ENCODE measurements at regions not wholly inside any gene's neighbourhood (a gene's known extent, or its start where the extent isn't known, plus 50 kb on each side); places are given as distances from the start of the nearest gene placed in this dataset.

- no peak overlapping the region for H3K27ac ChIP-seq
- H3K36me3 ChIP-seq (replicated peaks): no peaks in the 10 kb centered on the region
- TF ChIP-seq, protein P1, sequence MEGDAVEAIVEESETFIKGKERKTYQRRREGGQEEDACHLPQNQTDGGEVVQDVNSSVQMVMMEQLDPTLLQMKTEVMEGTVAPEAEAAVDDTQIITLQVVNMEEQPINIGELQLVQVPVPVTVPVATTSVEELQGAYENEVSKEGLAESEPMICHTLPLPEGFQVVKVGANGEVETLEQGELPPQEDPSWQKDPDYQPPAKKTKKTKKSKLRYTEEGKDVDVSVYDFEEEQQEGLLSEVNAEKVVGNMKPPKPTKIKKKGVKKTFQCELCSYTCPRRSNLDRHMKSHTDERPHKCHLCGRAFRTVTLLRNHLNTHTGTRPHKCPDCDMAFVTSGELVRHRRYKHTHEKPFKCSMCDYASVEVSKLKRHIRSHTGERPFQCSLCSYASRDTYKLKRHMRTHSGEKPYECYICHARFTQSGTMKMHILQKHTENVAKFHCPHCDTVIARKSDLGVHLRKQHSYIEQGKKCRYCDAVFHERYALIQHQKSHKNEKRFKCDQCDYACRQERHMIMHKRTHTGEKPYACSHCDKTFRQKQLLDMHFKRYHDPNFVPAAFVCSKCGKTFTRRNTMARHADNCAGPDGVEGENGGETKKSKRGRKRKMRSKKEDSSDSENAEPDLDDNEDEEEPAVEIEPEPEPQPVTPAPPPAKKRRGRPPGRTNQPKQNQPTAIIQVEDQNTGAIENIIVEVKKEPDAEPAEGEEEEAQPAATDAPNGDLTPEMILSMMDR (IDR thresholded peaks at IDR 0.05; ENCODE audit: low read depth, low read length, missing control alignments): no peak
- peak; percentile 47 for DNase-seq
- H3K27me3 ChIP-seq (replicated peaks): no peaks in the 10 kb centered on the region
- in situ Hi-C loops (cut with HindIII; ENCODE audit: low pct_ligation_motif_present, low sequenced_read_pairs): no loop called here
- no peak overlapping the region for H3K4me3 ChIP-seq (ENCODE audit: low read depth, low read length)
Observed at GRCh38 chr18:44602380-44602779, 78.3 kb upstream of the SETBP1 start.

DNA sequence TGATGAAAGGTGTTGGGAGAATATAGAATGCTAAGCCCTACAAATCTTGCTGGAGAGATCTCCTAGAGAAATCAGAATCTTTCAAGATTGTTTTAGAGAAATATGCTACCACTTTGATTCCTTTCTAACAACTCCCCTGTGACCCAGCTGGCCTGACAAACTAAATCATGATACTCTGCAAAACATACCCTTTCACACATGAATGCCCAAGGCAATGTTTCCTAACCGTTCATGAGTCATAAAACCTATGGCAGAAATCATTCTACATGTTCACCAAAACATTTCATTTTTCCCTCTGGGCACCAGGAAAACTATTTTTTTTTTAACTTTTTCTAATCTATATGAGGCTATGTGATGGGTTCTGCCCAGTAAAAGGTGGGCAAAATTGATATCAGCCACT is 77.8 kb upstream of the SETBP1 start:
- no peaks in the 10 kb centered on the region for H3K27me3 ChIP-seq (replicated peaks)
- no peak overlapping the region for H3K4me3 ChIP-seq (ENCODE audit: low read depth, low read length)
- TF ChIP-seq, protein P1 (IDR thresholded peaks at IDR 0.05; ENCODE audit: low read depth, low read length, missing control alignments): no peak
- in situ Hi-C loops (cut with HindIII; ENCODE audit: low pct_ligation_motif_present, low sequenced_read_pairs): no loop called here
- no peak overlapping the region for H3K27ac ChIP-seq
- H3K36me3 ChIP-seq (replicated peaks): no peaks in the 10 kb centered on the region
- no peak for DNase-seq

DNA sequence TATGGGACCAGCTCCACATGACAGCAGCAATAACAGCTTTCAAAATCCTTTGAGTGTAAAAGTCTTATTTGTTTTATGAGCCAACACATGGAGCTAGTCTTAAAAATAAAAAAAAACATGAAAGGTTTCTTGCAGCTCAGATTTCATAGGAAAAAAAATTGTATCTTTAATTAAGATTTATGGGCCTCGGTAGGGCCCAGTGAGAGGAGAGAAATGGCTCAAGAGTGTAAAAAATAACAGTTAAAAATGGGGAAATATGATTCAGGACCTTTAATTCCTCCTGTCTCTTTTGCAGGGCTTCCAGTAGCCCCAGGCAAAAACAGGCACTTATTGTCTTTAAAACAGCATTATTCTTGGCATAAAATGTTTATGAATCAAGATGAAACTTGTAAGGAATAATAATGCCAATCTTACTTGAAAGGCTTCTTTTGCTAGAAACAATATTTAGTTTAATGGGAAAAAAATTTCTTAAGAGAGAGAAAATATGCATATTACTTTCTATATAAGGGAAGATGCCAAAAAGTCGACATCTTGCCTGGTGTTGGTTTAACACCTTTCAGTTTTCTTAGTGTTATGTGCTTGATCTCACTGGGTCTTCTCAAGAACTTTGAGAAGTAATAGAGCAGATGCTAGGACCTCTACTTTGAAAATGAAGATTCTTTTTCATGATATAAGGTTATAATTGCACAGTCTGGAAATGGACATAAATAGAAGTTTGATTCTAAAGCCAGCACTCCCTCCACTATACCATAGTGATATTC is 71.3 kb upstream of the SETBP1 start:
- no peak for DNase-seq
- no peaks in the 10 kb centered on the region for H3K27me3 ChIP-seq (replicated peaks)
- in situ Hi-C loops (cut with HindIII; ENCODE audit: low pct_ligation_motif_present, low sequenced_read_pairs): no loop called here
- H3K4me3 ChIP-seq (ENCODE audit: low read depth, low read length): no peak overlapping the region
- no peak overlapping the region for H3K27ac ChIP-seq
- TF ChIP-seq, protein P1 (IDR thresholded peaks at IDR 0.05; ENCODE audit: low read depth, low read length, missing control alignments): no peak
- no peaks in the 10 kb centered on the region for H3K36me3 ChIP-seq (replicated peaks)

DNA sequence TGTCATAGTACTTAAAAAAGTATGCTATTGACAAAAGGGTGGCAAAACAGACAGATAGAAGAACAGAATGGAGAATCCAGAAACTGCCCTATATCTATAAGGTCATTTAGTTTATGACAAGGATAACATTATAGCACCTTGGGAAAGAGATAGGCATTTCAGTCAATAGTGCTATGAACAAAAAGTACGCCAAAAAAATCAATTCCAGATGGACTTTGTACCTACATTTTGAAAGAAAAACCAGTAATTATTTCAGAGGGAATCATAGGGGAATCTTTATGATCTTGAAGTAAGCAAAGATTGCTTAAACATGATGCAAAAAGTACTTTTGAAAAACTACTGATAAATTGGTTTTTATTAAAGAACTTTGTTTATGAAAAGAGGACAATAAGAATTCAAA is 59.9 kb upstream of the SETBP1 start:
- Histone ChIP-seq H3K4me3 (ENCODE audit: low read depth, low read length) (no peak overlapping the region), H3K36me3 (replicated peaks) (no peaks in the 10 kb centered on the region), H3K27ac (no peak overlapping the region), H3K27me3 (replicated peaks) (no peaks in the 10 kb centered on the region)
- in situ Hi-C loops (cut with HindIII; ENCODE audit: low pct_ligation_motif_present, low sequenced_read_pairs): no loop called here
- no peak for DNase-seq
- TF ChIP-seq, protein P1 (IDR thresholded peaks at IDR 0.05; ENCODE audit: low read depth, low read length, missing control alignments): no peak

GRCh38 chr18:44624052-44624451 is 56.6 kb upstream of the SETBP1 start:
- H3K27me3 ChIP-seq (replicated peaks): no peaks in the 10 kb centered on the region
- H3K27ac ChIP-seq: no peak overlapping the region
- no peak overlapping the region for H3K4me3 ChIP-seq (ENCODE audit: low read depth, low read length)
- H3K36me3 ChIP-seq (replicated peaks): no peaks in the 10 kb centered on the region
- in situ Hi-C loops (cut with HindIII; ENCODE audit: low pct_ligation_motif_present, low sequenced_read_pairs): no loop called here
- TF ChIP-seq, protein P1 (IDR thresholded peaks at IDR 0.05; ENCODE audit: low read depth, low read length, missing control alignments): no peak
- no peak for DNase-seq

DNA sequence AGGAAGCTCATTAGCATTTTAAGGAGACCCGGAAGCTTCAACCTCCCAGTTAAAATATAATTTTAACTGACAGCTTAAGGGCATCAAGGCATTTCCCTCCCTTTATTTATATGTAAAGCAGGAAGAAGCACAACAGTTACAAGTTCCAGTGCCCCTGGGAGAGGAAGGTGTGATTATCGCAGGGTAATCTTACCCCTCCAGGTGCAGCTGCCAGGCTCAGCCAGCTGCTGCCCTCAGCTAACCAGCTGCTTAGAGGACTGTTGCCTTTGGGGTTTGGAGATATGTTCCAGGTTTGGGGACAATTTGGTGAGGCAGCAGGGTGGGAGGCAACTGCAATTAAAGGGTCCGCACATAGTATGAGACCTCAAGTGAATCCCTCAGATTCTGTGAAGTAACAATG is 55.3 kb upstream of the SETBP1 start:
- in situ Hi-C loops (cut with HindIII; ENCODE audit: low pct_ligation_motif_present, low sequenced_read_pairs): no loop called here
- no peak overlapping the region for H3K27ac ChIP-seq
- H3K4me3 ChIP-seq (ENCODE audit: low read depth, low read length): no peak overlapping the region
- DNase-seq: no peak
- no peaks in the 10 kb centered on the region for H3K27me3 ChIP-seq (replicated peaks)
- TF ChIP-seq, protein P1 (IDR thresholded peaks at IDR 0.05; ENCODE audit: low read depth, low read length, missing control alignments): no peak
- no peaks in the 10 kb centered on the region for H3K36me3 ChIP-seq (replicated peaks)

All from brain microvascular endothelial cell (primary cell).